Ovary (tissue), 7 donors: ENCODE measurements at regions not wholly inside any gene's neighbourhood (a gene's known extent, or its start where the extent isn't known, plus 50 kb on each side); places are given as distances from the start of the nearest gene placed in this dataset.

Source experiments
- DNase-seq, 5 donors: peaks; one replicate each; pipeline ENCODE4 v3.0.0-alpha.2; 2019 to 2020
- H3K27ac ChIP-seq, 2 donors: fragments of 200-600 bp; one replicate each; pipeline versions ENCODE4 v1.5.1 to v1.8.0; 2019 to 2022
- H3K27me3 ChIP-seq: fragments of 200-600 bp; one replicate; pipeline ENCODE4 v1.8.0; 2022
- H3K36me3 ChIP-seq: fragments of 200-600 bp; sonication (generic); one replicate; pipeline ENCODE4 v1.5.1; 2019
- H3K4me1 ChIP-seq: one replicate; pipeline ENCODE4 v1.8.1; 2013; ENCODE audit warnings: mild to moderate bottlenecking, moderate library complexity; ENCODE audit not compliant: insufficient read depth
- H3K4me3 ChIP-seq: fragments of 200-600 bp; sonication (generic); one replicate; pipeline ENCODE4 v1.5.1; 2017
- H3K9me3 ChIP-seq, 2 donors: fragments of 200-600 bp in 1 of 2; sonication (generic) in 1 of 2; one replicate each; pipeline versions ENCODE4 v1.5.1 to v1.8.1; 2013 to 2019; ENCODE audit warnings: mild to moderate bottlenecking in 1 of 2, moderate library complexity in 1 of 2
- EP300 ChIP-seq: sonication (generic); formaldehyde crosslinking; IDR thresholded peaks from one replicate; pipeline ENCODE4 v1.6.1; 2017; ENCODE audit warnings: antibody characterized with exemption
- POLR2A ChIP-seq: fragments of 450-650 bp; IDR thresholded peaks from one replicate; pipeline ENCODE4 v1.6.1; 2017; ENCODE audit warnings: antibody characterized with exemption, mild to moderate bottlenecking, moderate library complexity
- WGBS, 3 donors: extraction: QIAGEN DNeasy Blood & Tissue Kit in 1 of 3; methylation state at CpG; one replicate each; pipeline versions ENCODE4 v1.1.5 to v1.1.7; 2013 to 2017; 5-methylcytosine and 5-hydroxymethylcytosine counted together
- intact Hi-C, 4 donors: fragments of 100-400 bp; cut with DNase I; formaldehyde crosslinking; loops; one replicate each; pipeline versions ENCODE4 v1.11.0 to v1.15.1; 2022 to 2023
- TF ChIP-seq, protein P1 (sequence below), 3 donors: fragments of 450-650 bp in 2 of 3; fragments of 200-600 bp in 1 of 3; IDR thresholded peaks; one replicate each; pipeline versions ENCODE4 v1.5.1 to v1.8.0; 2016 to 2022; ENCODE audit warnings: antibody characterized with exemption in 3 of 3, mild to moderate bottlenecking in 1 of 3
- donor health status: DM: no; HTN: no; CAD: no; lungs with moderate emphysema.
- donor health status: DM: no; HTN: no; CAD: no.
- donor health status: Bipolar disorder and iron deficiency.
- donor health status: DM: no; HTN: no; CAD: no.
- donor health status: DM: yes; HTN: yes; CAD: no.

DNA sequence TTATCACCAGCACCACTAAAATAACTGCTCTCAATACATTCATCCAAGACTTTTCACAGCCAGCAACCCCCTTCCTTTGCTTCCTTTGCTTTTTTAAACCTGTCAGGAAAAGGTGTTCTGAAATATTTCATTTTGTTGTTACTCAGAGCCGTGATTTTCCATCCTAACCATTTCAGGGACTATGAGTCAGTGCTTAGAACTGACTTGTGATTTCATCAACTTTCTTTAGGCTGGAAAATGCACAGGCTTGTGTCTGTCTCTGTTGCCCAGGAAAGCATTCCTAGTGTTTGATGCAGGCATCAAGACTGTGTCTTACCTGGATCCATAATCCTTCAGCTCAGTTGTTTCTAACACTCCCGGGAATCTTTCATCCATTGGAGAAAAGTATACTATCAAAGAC, 805.6 kb downstream of the BRINP1 start:
- no peak for DNase-seq
- Histone ChIP-seq H3K27ac (no peak overlapping the region), H3K36me3 (no peaks in the 10 kb centered on the region), H3K9me3 (no peaks in the 10 kb centered on the region), H3K27me3 (no peaks in the 10 kb centered on the region), H3K4me3 (no peak overlapping the region), H3K4me1 (no peaks in the 10 kb centered on the region)
- 65 to 71% (median 67%) methylated on average over 2 of the region's 2 CpGs for WGBS, 3 donors
- intact Hi-C loops, result no loop called here
- TF ChIP-seq, protein P1, sequence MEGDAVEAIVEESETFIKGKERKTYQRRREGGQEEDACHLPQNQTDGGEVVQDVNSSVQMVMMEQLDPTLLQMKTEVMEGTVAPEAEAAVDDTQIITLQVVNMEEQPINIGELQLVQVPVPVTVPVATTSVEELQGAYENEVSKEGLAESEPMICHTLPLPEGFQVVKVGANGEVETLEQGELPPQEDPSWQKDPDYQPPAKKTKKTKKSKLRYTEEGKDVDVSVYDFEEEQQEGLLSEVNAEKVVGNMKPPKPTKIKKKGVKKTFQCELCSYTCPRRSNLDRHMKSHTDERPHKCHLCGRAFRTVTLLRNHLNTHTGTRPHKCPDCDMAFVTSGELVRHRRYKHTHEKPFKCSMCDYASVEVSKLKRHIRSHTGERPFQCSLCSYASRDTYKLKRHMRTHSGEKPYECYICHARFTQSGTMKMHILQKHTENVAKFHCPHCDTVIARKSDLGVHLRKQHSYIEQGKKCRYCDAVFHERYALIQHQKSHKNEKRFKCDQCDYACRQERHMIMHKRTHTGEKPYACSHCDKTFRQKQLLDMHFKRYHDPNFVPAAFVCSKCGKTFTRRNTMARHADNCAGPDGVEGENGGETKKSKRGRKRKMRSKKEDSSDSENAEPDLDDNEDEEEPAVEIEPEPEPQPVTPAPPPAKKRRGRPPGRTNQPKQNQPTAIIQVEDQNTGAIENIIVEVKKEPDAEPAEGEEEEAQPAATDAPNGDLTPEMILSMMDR (IDR thresholded peaks at IDR 0.05), result no peak
- TF ChIP-seq POLR2A, result no peak
- no peak for TF ChIP-seq EP300

DNA sequence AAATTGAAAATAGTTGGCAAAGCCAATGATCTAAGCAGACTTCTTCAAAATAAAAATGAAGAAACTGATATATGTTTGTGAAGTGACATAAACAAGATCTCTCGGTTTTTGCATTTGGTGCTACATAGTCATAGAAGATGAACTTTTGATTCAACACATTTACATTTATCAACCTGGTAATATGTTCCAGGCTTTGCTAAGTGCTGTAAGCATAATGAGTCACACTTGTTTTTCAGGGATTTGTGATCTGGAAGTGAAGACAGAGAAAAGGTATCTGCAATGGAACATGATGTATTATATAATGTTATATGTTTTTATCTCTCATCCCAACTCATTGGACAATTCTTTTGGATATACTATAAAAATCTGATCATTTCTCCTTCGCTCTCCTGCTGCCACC, 801.4 kb downstream of the BRINP1 start:
- WGBS, 3 donors, result 83 to 95% (median 84%) methylated on average over 2 of the region's 2 CpGs
- H3K9me3 ChIP-seq, result no peaks in the 10 kb centered on the region
- no peaks in the 10 kb centered on the region for H3K4me1 ChIP-seq
- no peak overlapping the region for H3K4me3 ChIP-seq
- no peaks in the 10 kb centered on the region for H3K27me3 ChIP-seq
- no peak overlapping the region for H3K27ac ChIP-seq
- H3K36me3 ChIP-seq, result no peaks in the 10 kb centered on the region
- TF ChIP-seq, protein P1 (IDR thresholded peaks at IDR 0.05), result no peak
- TF ChIP-seq POLR2A, result no peak
- TF ChIP-seq EP300, result no peak
- intact Hi-C loops, result no loop called here
- DNase-seq, result no peak

DNA sequence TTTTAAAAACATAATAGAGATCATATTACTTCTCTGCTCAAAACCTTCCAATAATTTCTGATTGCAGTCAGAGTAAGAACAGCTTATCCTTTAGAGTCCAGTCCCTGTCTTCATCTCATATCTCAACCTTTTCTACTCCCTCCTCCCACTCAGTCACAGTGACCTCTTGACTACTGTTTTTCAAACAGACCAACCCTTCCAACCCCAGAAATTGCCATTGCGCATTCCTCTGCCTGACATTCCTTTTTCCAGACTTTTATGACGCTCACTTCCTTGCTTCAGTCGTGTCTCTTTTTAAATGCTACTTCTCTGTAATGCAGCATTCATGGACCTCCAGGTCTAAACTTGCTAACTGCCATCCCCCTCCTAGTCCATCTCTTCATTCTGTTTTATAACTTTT, 800.5 kb downstream of the BRINP1 start:
- Histone ChIP-seq H3K27ac (no peak overlapping the region), H3K9me3 (no peaks in the 10 kb centered on the region), H3K4me1 (no peaks in the 10 kb centered on the region), H3K27me3 (no peaks in the 10 kb centered on the region), H3K4me3 (no peak overlapping the region), H3K36me3 (no peaks in the 10 kb centered on the region)
- no peak for DNase-seq
- WGBS, 3 donors, result 19 to 36% (median 22%) methylated on average over 3 of the region's 3 CpGs
- no peak for TF ChIP-seq POLR2A
- TF ChIP-seq, protein P1 (IDR thresholded peaks at IDR 0.05), result no peak
- no peak for TF ChIP-seq EP300
- intact Hi-C loops, result no loop called here

DNA sequence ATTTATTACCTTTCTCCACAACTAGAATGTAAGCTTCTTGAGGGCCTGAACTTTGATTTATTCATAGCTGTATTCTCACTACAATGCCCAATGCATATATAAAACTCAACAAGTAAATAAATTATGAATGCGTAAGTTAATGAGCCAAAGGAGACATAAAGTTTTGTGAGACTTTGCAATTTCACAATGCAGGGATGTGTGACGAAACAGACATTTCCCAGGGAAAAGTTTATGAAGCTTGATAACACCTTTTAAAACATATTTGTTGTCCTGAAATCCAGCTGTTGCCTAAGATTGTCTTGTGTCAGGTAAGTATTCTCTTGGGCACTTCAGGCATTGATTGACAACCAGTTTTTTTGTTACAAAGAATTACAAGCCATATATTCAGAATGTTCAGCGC, 800.1 kb downstream of the BRINP1 start:
- Histone ChIP-seq H3K27ac (no peak overlapping the region), H3K4me3 (no peak overlapping the region), H3K27me3 (no peaks in the 10 kb centered on the region), H3K9me3 (no peaks in the 10 kb centered on the region), H3K4me1 (no peaks in the 10 kb centered on the region), H3K36me3 (no peaks in the 10 kb centered on the region)
- no peak for TF ChIP-seq EP300
- TF ChIP-seq, protein P1 (IDR thresholded peaks at IDR 0.05), result no peak
- no peak for TF ChIP-seq POLR2A
- no peak for DNase-seq
- WGBS, 3 donors, result 80 to 84% (median 80%) methylated on average over 3 of the region's 3 CpGs
- intact Hi-C loops, result no loop called here

DNA sequence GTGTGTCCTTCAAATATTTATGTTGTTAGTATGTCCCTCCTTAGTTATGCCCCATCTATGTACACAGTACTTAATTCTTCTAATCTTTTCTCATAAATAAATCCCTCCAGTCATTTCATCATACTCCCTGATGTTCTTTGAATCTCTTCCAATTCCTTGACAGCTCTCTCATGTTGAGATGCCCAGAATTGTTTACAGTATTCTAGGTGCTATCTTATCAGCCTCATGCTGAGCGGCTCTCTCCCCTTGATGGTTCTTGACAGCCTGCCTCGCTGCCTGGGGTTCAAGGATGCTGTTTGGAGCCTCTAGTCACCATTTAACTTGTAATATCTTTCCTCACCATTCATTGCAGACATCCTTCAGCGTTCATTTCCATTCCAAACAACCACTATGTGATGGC, 799.2 kb downstream of the BRINP1 start:
- Histone ChIP-seq H3K27ac (no peak overlapping the region), H3K9me3 (no peaks in the 10 kb centered on the region), H3K27me3 (no peaks in the 10 kb centered on the region), H3K4me1 (no peaks in the 10 kb centered on the region), H3K4me3 (no peak overlapping the region), H3K36me3 (no peaks in the 10 kb centered on the region)
- TF ChIP-seq EP300 (no peak), POLR2A (no peak)
- TF ChIP-seq, protein P1 (IDR thresholded peaks at IDR 0.05), result no peak
- no peak for DNase-seq
- intact Hi-C loops, result no loop called here
- 9 to 13% (median 12%) methylated on average over 3 of the region's 3 CpGs for WGBS, 3 donors
